PC-9 (cell line): ENCODE measurements at regions not wholly inside any gene's neighbourhood (a gene's known extent, or its start where the extent isn't known, plus 50 kb on each side); places are given as distances from the start of the nearest gene placed in this dataset.

Source experiments
- EZH2 ChIP-seq: fragments of 200-600 bp; sonication (generic); IDR thresholded peaks from 2 replicates; pipeline ENCODE4 v1.8.0; 2017; ENCODE audit warnings: antibody characterized with exemption, low read depth
- TF ChIP-seq, protein P1 (sequence below): fragments of 200-600 bp; sonication (generic); conservative IDR thresholded peaks from 2 replicates; pipeline ENCODE4 v1.6.1; 2017; ENCODE audit warnings: mixed run types, antibody characterized with exemption, mild to moderate bottlenecking, moderate library complexity

DNA sequence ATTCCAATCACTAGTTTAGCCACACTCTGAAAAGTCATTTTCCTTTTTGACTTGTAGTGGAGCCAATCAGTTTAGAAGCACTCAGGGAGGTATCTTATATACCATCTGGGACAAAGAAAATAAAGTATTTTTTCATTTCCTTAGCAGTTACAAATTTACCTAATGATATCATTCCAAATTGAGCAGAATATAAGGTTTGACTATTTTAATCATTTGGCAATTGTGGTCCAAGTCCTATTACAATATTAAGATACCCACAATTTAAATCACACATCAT, 170.6 kb downstream of the LTN1 start:
- TF ChIP-seq, protein P1, sequence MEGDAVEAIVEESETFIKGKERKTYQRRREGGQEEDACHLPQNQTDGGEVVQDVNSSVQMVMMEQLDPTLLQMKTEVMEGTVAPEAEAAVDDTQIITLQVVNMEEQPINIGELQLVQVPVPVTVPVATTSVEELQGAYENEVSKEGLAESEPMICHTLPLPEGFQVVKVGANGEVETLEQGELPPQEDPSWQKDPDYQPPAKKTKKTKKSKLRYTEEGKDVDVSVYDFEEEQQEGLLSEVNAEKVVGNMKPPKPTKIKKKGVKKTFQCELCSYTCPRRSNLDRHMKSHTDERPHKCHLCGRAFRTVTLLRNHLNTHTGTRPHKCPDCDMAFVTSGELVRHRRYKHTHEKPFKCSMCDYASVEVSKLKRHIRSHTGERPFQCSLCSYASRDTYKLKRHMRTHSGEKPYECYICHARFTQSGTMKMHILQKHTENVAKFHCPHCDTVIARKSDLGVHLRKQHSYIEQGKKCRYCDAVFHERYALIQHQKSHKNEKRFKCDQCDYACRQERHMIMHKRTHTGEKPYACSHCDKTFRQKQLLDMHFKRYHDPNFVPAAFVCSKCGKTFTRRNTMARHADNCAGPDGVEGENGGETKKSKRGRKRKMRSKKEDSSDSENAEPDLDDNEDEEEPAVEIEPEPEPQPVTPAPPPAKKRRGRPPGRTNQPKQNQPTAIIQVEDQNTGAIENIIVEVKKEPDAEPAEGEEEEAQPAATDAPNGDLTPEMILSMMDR = no peak
- no peak for TF ChIP-seq EZH2
